H1 (cell line): ENCODE measurements at regions not wholly inside any gene's neighbourhood (a gene's known extent, or its start where the extent isn't known, plus 50 kb on each side); places are given as distances from the start of the nearest gene placed in this dataset.

ENCODE experiments used
- CTCF ChIA-PET: fragments of 300-600 bp; sonication (Branson Sonifier 250); formaldehyde crosslinking; loops from one replicate; lab custom pipeline; 2021; ENCODE audit not compliant: partially characterized antibody; lab: Charles Lee
- POLR2A ChIA-PET: fragments of 300-600 bp; sonication (Branson Sonifier 250); formaldehyde crosslinking; loops from one replicate; lab custom pipeline; 2021; ENCODE audit warnings: inconsistent platforms; ENCODE audit not compliant: partially characterized antibody; lab: Charles Lee
- DNase-seq, 2 experiments: peaks; one replicate each; pipeline versions ENCODE4 v3.0.0 to v3.0.0-alpha.2; 2010 to 2022; ENCODE audit warnings: low spot score in 2 of 2, low read depth in 1 of 2, mixed read lengths in 1 of 2
- FAIRE-seq: peaks from 2 replicates; lab custom pipeline; 2011; peaks lifted over from hg19 to GRCh38; lab: Jason Lieb, UNC
- H2AFZ ChIP-seq: 2 replicates; pipeline ENCODE4 v1.8.1; 2012; ENCODE audit warnings: low read length, inconsistent platforms
- H2AK5ac ChIP-seq: 2 replicates; pipeline ENCODE4 v1.6.1; 2013; ENCODE audit warnings: low read depth, low read length
- H2BK120ac ChIP-seq: replicated peaks from 2 replicates; pipeline ENCODE3; 2013; ENCODE audit warnings: low read depth, low read length, inconsistent platforms
- H2BK12ac ChIP-seq: 2 replicates; pipeline ENCODE4 v1.6.1; 2013; ENCODE audit warnings: low read depth, low read length
- H2BK15ac ChIP-seq: 2 replicates; pipeline ENCODE4 v1.6.1; 2013; ENCODE audit warnings: low read length
- H2BK20ac ChIP-seq: 2 replicates; pipeline ENCODE4 v1.6.1; 2013; ENCODE audit warnings: low read length
- H2BK5ac ChIP-seq: 2 replicates; pipeline ENCODE4 v1.6.1; 2013; ENCODE audit warnings: low read depth, low read length
- H3K14ac ChIP-seq: 2 replicates; pipeline ENCODE4 v1.6.1; 2013; ENCODE audit warnings: inconsistent platforms; ENCODE audit not compliant: insufficient read length
- H3K18ac ChIP-seq: 2 replicates; pipeline ENCODE4 v1.6.1; 2013; ENCODE audit warnings: low read length; ENCODE audit errors: extremely low read depth
- H3K23ac ChIP-seq: 2 replicates; pipeline ENCODE4 v1.6.1; 2013; ENCODE audit warnings: inconsistent platforms; ENCODE audit not compliant: insufficient read length
- H3K23me2 ChIP-seq: 2 replicates; pipeline ENCODE4 v1.6.1; 2013; ENCODE audit warnings: low read depth, low read length
- H3K27ac ChIP-seq: 2 replicates; pipeline ENCODE4 v1.6.1; 2011; ENCODE audit warnings: low read depth, low read length, inconsistent platforms
- H3K27me3 ChIP-seq, 4 experiments: replicated peaks in 1 of 4; 1 replicate in 1 of 4; 2 replicates in 3 of 4; pipeline versions ENCODE4 v1.6.1 to v1.8.1; 2011 to 2013; ENCODE audit warnings: low read length in 3 of 4, mild to moderate bottlenecking in 3 of 4, inconsistent platforms in 2 of 4, mixed read lengths in 2 of 4, moderate library complexity in 1 of 4; ENCODE audit not compliant: control insufficient read depth in 3 of 4, insufficient read depth in 3 of 4; ENCODE audit errors: extremely low read depth in 1 of 4
- H3K36me3 ChIP-seq, 4 experiments: 2 replicates each; pipeline versions ENCODE4 v1.6.1 to v1.8.1; 2011 to 2013; ENCODE audit warnings: mild to moderate bottlenecking in 4 of 4, low read length in 3 of 4, moderate library complexity in 2 of 4, control low read depth in 1 of 4, inconsistent platforms in 1 of 4; ENCODE audit not compliant: insufficient read depth in 4 of 4, control insufficient read depth in 2 of 4
- H3K4ac ChIP-seq: replicated peaks from 2 replicates; pipeline ENCODE3; 2013; ENCODE audit warnings: low read length, low read depth, mixed read lengths, inconsistent platforms; ENCODE audit not compliant: insufficient read length
- H3K4me1 ChIP-seq, 4 experiments: replicated peaks in 1 of 4; 1 replicate in 1 of 4; 2 replicates in 3 of 4; pipeline versions ENCODE4 v1.6.1 to v1.8.1; 2011 to 2013; ENCODE audit warnings: low read length in 3 of 4, inconsistent platforms in 2 of 4, mixed read lengths in 1 of 4; ENCODE audit not compliant: insufficient read depth in 4 of 4, control insufficient read depth in 3 of 4
- H3K4me2 ChIP-seq, 2 experiments: 2 replicates each; pipeline versions ENCODE4 v1.6.1 to v1.8.1; 2011 to 2013; ENCODE audit warnings: low read depth in 2 of 2, low read length in 2 of 2, control low read depth in 1 of 2, inconsistent platforms in 1 of 2, mild to moderate bottlenecking in 1 of 2; ENCODE audit not compliant: insufficient read depth in 1 of 2
- H3K4me3 ChIP-seq, 4 experiments: fragments of 200-600, 300-600 bp in 1 of 4; sonication (generic), shearing (Covaris generic), sonication (Bioruptor Twin) in 1 of 4; 2 replicates each; pipeline versions ENCODE4 v1.5.1 to v1.8.1; 2011 to 2016; ENCODE audit warnings: low read length in 4 of 4, low read depth in 3 of 4, control low read depth in 2 of 4, inconsistent platforms in 2 of 4, mild to moderate bottlenecking in 2 of 4, mixed read lengths in 1 of 4, moderate library complexity in 1 of 4; ENCODE audit not compliant: insufficient read depth in 2 of 4; ENCODE audit errors: extremely low read depth in 1 of 4
- H3K56ac ChIP-seq: replicated peaks from 2 replicates; pipeline ENCODE3; 2013; ENCODE audit warnings: low read depth, mild to moderate bottlenecking, mixed read lengths, low read length, inconsistent platforms; ENCODE audit not compliant: insufficient read length
- H3K79me1 ChIP-seq: 2 replicates; pipeline ENCODE4 v1.6.1; 2013; ENCODE audit warnings: low read depth, low read length, control low read depth
- H3K79me2 ChIP-seq, 2 experiments: 2 replicates each; pipeline versions ENCODE4 v1.6.1 to v1.8.1; 2012 to 2013; ENCODE audit warnings: low read length in 2 of 2, mild to moderate bottlenecking in 2 of 2, inconsistent platforms in 1 of 2; ENCODE audit not compliant: insufficient read depth in 2 of 2, control insufficient read depth in 1 of 2
- H3K9ac ChIP-seq, 4 experiments: replicated peaks in 1 of 4; 1 replicate in 1 of 4; 2 replicates in 3 of 4; pipeline versions ENCODE4 v1.6.1 to v1.8.1; 2011 to 2013; ENCODE audit warnings: low read depth in 3 of 4, low read length in 3 of 4, control low read depth in 2 of 4, mild to moderate bottlenecking in 2 of 4, moderate library complexity in 2 of 4, inconsistent platforms in 1 of 4; ENCODE audit errors: extremely low read depth in 1 of 4
- H3K9me3 ChIP-seq, 2 experiments: 2 replicates each; pipeline versions ENCODE4 v1.6.1 to v1.8.1; 2012 to 2013; ENCODE audit warnings: mild to moderate bottlenecking in 2 of 2, moderate library complexity in 2 of 2, control low read depth in 1 of 2, inconsistent platforms in 1 of 2, low read depth in 1 of 2, low read length in 1 of 2, mixed read lengths in 1 of 2; ENCODE audit not compliant: insufficient read depth in 2 of 2
- H4K20me1 ChIP-seq, 2 experiments: replicated peaks in 1 of 2; 2 replicates each; pipeline versions ENCODE3 to v1.8.1; 2011 to 2013; ENCODE audit warnings: inconsistent platforms in 2 of 2, low read length in 2 of 2, mild to moderate bottlenecking in 1 of 2; ENCODE audit not compliant: insufficient read depth in 2 of 2, control insufficient read depth in 1 of 2
- H4K5ac ChIP-seq: 2 replicates; pipeline ENCODE4 v1.6.1; 2013; ENCODE audit warnings: low read length, low read depth, mixed read lengths, inconsistent platforms; ENCODE audit not compliant: insufficient read length
- H4K8ac ChIP-seq: 2 replicates; pipeline ENCODE4 v1.8.0; 2013; ENCODE audit warnings: mild to moderate bottlenecking, moderate library complexity, low read length, inconsistent platforms; ENCODE audit not compliant: insufficient read depth; ENCODE audit errors: extremely low read depth
- H4K91ac ChIP-seq: replicated peaks from 2 replicates; pipeline ENCODE3; 2013; ENCODE audit warnings: low read length, mixed read lengths, inconsistent platforms; ENCODE audit not compliant: insufficient read length
- MAX ChIP-seq: IDR thresholded peaks from 2 replicates; pipeline ENCODE4 v1.6.1; 2012; ENCODE audit warnings: inconsistent platforms
- WGBS, 2 experiments: shearing (Covaris generic) in 1 of 2; methylation state at CpG; one replicate each; pipeline versions ENCODE4 v1.1.6 to v1.1.7; 2013 to 2015; ENCODE audit warnings: low lambda C conversion rate in 2 of 2, mixed read lengths in 2 of 2, inconsistent platforms in 1 of 2, low coverage in 1 of 2, missing lambda C conversion rate in 1 of 2; ENCODE audit not compliant: insufficient replicate concordance in 2 of 2, insufficient coverage in 1 of 2, insufficient read length in 1 of 2; ENCODE audit errors: extremely low coverage in 1 of 2, missing lambda C conversion rate in 1 of 2; 5-methylcytosine and 5-hydroxymethylcytosine counted together

GRCh38 chr7:12913002-12913401 is 225.6 kb downstream of the ARL4A start:
- no peak overlapping the region for H2BK12ac ChIP-seq
- CTCF ChIA-PET: no interaction called here
- H4K5ac ChIP-seq: no peak overlapping the region
- no peak overlapping the region for H3K14ac ChIP-seq
- no peaks in the 10 kb centered on the region for H3K79me1 ChIP-seq
- no peak overlapping the region for H2BK15ac ChIP-seq
- no peaks in the 10 kb centered on the region for H3K27me3 ChIP-seq
- no peaks in the 10 kb centered on the region for H3K9me3 ChIP-seq
- no peak overlapping the region for H3K23ac ChIP-seq
- no peaks in the 10 kb centered on the region for H3K79me2 ChIP-seq
- no peaks in the 10 kb centered on the region for H3K36me3 ChIP-seq
- no peak overlapping the region for H4K8ac ChIP-seq
- H4K20me1 ChIP-seq: no peaks in the 10 kb centered on the region
- H3K27ac ChIP-seq: no peak overlapping the region
- no peak overlapping the region for H2AK5ac ChIP-seq
- no peak overlapping the region for H2BK5ac ChIP-seq
- H3K9ac ChIP-seq: no peak overlapping the region
- no peak overlapping the region for H3K4me3 ChIP-seq
- 56% methylated on average over 3 of the region's 3 CpGs; no CpG with 5 or more reads in 1 of the 2 experiments for WGBS, 2 experiments
- H3K4me2 ChIP-seq: no peak overlapping the region
- no peak overlapping the region for H2BK120ac ChIP-seq
- no peak overlapping the region for H3K18ac ChIP-seq
- FAIRE-seq: no peak
- H3K23me2 ChIP-seq: no peaks in the 10 kb centered on the region
- no peak overlapping the region for H4K91ac ChIP-seq
- H2AFZ ChIP-seq: no peak overlapping the region
- H3K4ac ChIP-seq: no peak overlapping the region
- no peak for DNase-seq
- POLR2A ChIA-PET: no interaction called here
- H3K4me1 ChIP-seq: no peaks in the 10 kb centered on the region
- no peak overlapping the region for H2BK20ac ChIP-seq
- no peak overlapping the region for H3K56ac ChIP-seq
- TF ChIP-seq MAX: no peak
